Epidermal melanocyte (primary cell): ENCODE measurements at regions not wholly inside any gene's neighbourhood (a gene's known extent, or its start where the extent isn't known, plus 50 kb on each side); places are given as distances from the start of the nearest gene placed in this dataset.

ENCODE experiments used
- DNase-seq: peaks from one replicate; pipeline ENCODE4 v3.0.0; 2011; ENCODE audit warnings: low spot score; ENCODE audit not compliant: insufficient read length

DNA sequence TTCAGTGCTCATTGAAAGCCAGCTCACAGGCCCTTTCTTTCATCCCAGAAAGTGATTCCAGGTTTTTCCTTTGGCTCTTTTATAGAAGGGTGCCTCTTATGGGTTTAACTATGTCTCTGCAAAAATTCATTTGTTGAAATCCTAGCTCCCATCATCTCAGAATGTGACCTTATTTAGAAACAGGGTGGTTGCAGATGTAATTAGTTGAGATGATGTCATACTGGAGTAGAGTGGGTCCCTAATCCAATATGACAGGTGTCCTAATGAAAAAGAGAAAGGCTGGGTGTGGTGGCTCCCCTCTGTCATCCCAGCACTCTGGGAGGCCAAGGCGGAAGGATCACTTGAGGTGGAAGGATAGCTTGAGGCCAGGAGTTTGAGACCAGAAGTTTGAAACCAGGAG lies 64.2 kb upstream of the FAM20A start:
- DNase-seq = no peak

GRCh38 chr17:68662479-68662878 lies 61.3 kb upstream of the FAM20A start:
- DNase-seq = no peak

- DNase-seq = no peak
These were observed 60.9 kb upstream of the FAM20A start for GRCh38 chr17:68662037-68662432.

GRCh38 chr17:68661265-68662036 lies 60.3 kb upstream of the FAM20A start:
- DNase-seq = no peak

- no peak for DNase-seq
These were observed 59.1 kb upstream of the FAM20A start for GRCh38 chr17:68660302-68660701.

DNA sequence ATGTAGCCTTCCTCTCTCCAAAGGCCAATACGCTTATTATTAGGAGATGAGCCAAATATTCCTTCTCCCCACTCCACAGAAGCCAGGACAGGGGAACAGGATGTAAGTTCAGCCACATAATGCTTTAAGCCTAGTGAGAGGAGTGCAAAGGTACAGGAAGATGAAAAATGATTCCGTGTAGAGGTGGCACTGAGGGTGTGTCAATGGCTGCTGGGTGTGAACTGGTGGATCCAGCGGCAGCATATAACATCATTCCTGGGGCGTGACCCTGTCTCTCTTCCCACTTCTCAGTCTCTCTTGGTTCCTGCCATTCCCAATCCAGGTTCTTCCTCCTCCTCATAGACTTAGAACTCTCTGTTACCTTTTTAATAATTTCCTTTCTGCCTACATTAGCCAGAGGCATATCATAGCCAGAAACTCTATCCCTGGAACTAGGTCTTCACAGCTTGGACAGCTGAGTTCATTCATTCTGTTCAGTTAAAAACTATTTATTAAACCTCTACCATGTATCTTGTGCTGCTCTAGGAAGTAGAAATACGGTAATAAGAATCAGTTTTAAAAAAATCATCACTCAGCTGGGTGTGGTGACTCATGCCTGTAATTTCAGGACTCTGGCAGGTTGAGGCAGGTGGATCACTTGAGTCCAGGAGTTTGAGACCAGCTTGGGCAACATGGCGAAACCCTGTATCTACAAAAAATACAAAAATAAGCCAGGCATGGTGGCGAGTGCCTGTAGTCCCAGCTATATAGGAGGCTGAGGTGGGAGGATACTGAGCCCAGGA lies 58.0 kb upstream of the FAM20A start:
- no peak for DNase-seq

GRCh38 chr17:68657576-68657975 lies 56.4 kb upstream of the FAM20A start:
- DNase-seq = no peak

DNA sequence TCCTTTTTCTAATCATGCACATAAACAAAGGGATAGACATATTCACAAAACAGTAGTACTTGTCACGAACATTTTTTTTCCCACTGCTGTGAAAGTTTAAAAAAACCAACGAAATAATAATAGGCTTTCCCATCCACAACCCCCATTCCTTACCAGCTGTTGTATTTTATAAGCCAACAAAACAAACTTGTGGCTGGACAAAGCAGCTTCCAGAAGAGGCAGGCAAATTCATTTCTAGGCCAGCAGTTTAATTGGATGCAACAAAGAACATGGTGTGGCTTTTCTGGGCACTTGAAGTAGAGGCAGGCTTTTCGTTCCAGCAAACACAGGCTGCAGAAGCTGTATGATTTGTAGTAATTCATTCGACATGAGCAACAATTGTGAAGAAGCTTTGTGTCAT lies 56.0 kb upstream of the FAM20A start:
- no peak for DNase-seq

- no peak for DNase-seq
These were observed 55.5 kb upstream of the FAM20A start for GRCh38 chr17:68656666-68657065.
